ENCODE measurements at regions not wholly inside any gene's neighbourhood (a gene's known extent, or its start where the extent isn't known, plus 50 kb on each side); places are given as distances from the start of the nearest gene placed in this dataset.
"Not testable (repeated sequence)": the region's sequence is repeated elsewhere in the genome, so short reads cannot be mapped to it uniquely, and the experiment has no call there.

GRCh38 chr2:128596396-128597120 lies 277.9 kb upstream of the HS6ST1 start:
- no peak for DNase-seq (ENCODE audit: low read depth)

- DNase-seq (ENCODE audit: low read depth), result no peak
Observed at GRCh38 chr2:128597121-128597762, 278.6 kb upstream of the HS6ST1 start.

GRCh38 chr2:128598260-128598659 lies 279.6 kb upstream of the HS6ST1 start:
- not testable (repeated sequence) for DNase-seq (ENCODE audit: low read depth)

GRCh38 chr2:128598862-128599441 lies 280.3 kb upstream of the HS6ST1 start:
- no peak for DNase-seq (ENCODE audit: low read depth)

GRCh38 chr2:128599700-128600099 lies 281.0 kb upstream of the HS6ST1 start:
- DNase-seq (ENCODE audit: low read depth), result no peak

DNA sequence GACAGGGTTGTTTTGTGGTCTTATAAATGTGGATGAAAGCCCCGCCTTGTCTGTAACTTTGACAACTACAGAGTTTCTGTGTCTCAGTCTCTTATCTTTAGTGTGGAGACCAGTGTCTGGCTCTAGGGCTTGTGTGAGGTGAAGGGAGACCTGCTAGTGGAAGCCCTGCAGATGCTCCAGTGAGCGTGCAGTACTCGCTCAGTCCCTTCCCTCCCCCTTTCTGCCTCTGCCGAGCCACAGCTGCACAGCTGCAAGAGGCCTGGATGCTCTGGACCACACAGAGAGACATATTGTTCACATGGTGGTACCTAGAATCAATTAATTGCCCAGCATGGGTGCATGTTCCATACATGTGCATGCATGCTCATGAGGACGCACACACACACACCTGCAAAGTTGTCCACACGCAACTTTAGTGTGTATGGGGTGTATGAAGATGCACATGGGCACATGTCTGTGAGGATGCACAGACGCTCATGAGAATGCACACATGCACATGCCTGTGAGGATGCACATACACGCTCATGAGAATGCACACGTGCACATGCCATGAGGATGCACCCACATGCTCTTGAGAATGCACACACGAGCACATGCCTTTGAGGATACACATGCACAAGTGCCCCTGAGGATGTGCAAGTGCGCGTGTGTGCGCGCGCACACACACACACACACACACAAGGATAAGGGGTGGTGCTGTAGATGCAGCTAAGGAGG lies 282.1 kb upstream of the HS6ST1 start:
- no peak for DNase-seq (ENCODE audit: low read depth)

DNA sequence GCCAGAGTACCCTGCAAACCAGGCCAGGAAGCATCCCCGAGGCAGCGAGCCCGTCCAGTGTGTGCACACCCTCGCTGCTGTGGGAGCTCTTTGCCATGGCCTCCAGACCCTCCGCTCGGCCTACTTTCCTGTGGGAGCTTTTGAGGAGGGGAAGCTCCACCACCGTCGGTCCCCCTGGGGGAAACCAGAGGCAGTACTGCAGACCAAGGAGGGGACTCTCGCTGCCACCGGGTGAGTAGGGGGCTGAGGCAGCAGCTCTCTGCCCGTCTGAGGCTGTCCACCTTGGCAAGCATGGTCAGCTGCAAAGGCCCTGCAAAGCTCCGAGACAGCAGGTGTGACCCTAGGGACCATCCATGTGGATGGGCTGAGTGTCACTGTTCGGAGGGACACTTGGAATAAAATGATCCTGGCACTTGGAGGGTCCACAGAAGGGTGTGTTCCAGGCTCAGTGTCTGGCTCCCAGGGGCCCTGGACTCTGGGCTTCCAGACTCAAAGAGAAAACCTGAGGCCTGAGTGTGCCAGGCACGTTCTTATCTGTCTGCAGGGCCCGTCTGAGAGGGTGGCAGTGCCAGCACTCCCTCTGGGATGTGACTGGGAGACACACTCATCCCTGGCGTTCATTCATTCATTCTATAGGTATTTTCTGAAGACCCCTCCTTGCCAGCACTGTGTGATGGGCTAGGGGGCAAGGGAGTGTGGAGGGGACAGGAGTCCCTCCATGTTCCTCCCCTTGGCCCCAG lies 282.8 kb upstream of the HS6ST1 start:
- no peak for DNase-seq (ENCODE audit: low read depth)

DNA sequence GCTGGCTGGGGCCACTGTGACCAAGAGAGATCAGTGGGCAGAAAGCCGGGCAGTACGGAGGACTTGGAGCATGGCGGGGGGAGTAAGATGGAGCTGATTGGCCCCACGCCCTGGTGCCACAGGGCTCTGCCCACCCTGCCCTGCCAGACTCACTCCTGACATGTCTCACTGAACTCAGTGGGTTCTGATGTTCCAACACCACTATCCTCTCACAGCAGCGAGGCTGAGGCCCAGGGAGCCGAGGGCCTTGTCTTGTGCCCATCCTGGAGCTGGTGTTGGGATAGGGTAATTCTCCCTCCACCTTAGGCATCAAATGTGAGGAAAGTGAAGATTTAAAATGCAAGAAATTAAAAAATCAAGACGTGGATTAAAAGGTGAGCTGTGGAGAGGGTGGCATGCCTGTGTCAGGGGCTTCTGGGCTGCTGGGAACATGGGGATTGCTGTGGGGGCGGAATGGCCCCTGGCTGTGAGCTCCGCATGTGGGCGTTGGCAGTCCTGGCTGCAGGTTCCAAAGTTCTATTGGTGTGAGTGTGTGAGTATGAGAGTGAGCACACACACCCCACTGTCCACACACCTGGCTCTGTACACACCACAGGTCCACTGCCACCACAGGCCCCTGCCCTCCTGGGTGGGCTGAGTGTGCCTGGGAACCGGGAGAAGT lies 283.5 kb upstream of the HS6ST1 start:
- no peak for DNase-seq (ENCODE audit: low read depth)

GRCh38 chr2:128602699-128603101 lies 284.0 kb upstream of the HS6ST1 start:
- DNase-seq (ENCODE audit: low read depth), result no peak

DNA sequence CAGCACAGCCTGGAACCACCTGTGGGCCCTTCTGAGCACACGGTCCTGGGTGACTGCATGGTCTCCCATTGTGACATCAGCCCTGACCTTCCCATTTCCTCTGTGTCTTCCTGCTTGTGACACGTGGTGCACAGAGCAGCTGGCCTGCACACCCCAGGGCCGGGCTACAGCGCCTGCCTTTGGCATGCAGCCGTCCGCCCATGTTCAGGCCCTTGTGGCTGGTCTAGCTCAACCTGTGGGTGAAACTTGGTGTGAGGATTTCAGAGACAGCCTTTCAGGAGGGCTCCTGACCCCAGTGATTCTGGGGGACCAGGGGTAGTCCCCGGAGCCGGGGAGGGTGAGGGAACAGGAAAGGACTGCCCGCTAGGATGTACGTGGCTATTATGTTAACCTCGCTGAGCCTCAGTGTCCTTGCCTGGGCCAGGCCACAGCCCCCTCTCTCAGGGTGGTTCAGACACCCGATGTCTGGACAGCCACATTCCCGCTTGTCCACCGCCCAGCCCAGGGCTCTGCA lies 284.8 kb upstream of the HS6ST1 start:
- DNase-seq (ENCODE audit: low read depth), result no peak

DNA sequence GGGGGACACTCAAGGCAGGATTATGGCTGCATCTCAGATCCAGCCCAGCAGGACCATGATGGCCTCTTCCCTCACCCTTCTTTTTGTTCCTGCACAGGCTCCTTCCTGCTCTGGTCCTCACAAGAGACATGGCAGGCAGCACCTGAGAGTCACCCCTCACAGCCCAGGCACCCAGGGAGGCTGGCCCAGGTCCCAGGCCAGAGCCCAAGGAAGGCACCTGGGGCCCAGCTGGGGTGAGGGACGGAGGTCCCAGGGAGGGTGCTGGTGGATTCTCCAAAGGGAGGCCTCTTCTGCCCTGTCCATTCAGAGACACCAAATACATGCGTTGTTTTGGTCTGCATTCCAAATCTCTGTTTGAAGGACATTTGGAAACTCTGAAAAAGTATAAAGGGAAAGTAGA lies 285.4 kb upstream of the HS6ST1 start:
- DNase-seq (ENCODE audit: low read depth), result no peak

DNA sequence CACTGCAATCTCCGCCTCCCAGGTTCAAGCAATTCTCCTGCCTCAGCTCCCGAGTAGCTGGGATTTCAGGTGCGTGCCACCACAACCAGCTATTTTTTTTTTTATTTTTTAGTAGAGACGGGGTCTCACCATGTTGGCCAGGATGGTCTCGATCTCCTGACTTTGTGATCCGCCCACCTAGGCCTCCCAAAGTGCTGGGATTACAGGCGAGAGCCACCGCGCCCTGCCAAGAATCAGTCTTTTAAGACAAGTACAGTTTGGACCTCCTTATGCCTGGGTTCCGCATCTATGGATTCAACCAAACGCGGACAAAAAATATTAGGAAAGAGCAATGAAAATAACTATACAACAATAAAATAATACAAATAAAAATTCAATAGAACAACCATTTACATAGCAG lies 285.9 kb upstream of the HS6ST1 start:
- DNase-seq (ENCODE audit: low read depth), result not testable (repeated sequence)

- DNase-seq (ENCODE audit: low read depth), result no peak
Observed at GRCh38 chr2:128605421-128605820, 286.8 kb upstream of the HS6ST1 start.

GRCh38 chr2:128605931-128606330 lies 287.3 kb upstream of the HS6ST1 start:
- no peak for DNase-seq (ENCODE audit: low read depth)

DNA sequence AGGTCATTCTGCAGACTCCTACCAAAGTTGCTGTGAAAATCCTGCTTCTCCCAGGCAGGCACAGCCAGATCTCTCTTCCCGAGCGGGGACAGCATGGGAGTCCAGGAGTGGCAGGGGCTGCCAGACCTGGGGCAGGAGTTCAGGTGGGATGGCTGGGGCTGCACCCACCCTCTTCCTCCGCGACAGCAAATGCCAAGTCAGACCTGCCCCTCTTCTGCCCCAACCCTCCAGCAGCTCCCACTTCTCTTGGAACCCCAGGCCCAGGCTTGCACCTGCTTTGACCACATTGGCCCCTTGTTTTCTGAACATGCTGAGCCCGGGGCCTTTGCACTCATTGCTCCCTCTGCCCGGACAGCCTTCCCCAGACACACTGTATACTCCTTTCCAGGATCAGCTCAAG lies 288.2 kb upstream of the HS6ST1 start:
- DNase-seq (ENCODE audit: low read depth), result no peak

GRCh38 chr2:128607440-128607839 lies 288.8 kb upstream of the HS6ST1 start:
- no peak for DNase-seq (ENCODE audit: low read depth)

DNA sequence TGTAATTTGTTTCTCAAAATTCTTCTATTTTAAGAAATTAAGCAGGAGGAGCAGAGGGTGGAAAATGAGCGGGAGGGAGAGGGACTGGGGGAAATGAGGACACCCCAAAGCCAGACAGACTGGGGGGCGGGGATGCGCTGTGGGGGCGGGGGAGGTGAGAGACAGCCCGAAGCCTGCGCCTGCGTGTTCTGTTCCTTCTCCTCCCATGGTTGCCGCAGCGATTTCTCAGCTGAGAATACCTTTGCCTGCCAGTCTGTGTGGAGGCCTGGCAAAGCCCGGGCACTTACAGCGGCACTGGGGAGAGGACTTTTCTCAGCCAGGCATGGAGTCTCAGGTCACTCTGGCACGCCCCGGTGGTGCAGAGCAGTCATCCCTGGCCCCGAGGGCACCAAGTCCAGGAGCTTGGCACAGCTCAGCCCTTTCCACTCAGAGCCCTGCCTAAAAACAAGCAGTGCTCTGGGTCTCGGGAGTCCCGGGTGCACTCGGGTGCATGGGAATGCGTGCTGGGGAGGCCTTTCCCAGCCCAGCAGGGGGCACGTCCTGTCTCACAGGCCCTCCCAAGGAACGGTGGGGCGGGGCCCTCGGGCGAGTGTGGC lies 289.3 kb upstream of the HS6ST1 start:
- DNase-seq (ENCODE audit: low read depth), result no peak

DNA sequence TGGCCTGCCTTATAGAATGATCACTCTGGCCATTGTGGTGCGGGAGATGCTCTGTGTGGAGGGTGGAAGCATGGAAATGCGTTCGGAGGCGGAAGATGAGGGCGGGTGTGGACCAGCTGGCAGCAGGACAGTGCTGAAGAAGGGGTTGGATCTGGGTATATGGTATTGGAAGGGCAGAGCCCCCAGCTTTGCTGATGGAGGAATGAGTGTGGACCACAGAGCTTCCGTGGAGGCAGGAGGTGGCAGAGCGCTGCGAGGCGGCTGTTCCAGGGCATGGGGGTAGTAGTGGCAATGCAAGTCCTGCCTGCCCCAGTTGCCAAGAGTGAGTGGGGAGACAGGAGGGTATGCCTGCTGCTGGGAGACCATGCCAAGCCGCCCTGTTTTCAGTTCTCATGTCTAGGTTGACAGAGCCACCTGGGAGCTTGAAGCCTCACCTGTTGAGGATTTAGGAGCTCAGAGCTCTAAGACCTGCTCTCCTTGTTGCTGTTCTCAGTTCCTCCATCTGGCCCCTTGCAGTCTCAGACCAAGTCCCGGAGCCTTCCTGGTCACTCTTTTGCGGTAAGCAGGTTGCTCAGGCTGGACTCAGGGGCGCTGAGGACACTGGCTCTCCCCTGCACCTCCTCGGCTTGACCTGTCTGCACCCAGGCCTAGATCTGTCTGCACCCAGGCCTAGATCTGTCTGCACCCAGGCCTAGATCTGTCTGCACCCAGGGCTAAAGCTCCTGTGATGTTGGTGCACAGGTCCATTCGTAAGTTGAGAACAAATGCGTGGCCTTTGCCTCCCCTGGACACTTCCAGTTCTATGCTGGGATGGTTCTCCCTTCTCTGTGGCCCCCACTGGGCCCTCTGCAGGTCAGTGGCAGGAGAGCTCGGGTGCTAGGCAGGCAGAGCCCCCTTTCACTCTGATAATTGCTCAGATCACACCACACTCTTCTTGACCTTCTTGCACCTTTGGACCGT lies 290.5 kb upstream of the HS6ST1 start:
- DNase-seq (ENCODE audit: low read depth), result no peak

DNA sequence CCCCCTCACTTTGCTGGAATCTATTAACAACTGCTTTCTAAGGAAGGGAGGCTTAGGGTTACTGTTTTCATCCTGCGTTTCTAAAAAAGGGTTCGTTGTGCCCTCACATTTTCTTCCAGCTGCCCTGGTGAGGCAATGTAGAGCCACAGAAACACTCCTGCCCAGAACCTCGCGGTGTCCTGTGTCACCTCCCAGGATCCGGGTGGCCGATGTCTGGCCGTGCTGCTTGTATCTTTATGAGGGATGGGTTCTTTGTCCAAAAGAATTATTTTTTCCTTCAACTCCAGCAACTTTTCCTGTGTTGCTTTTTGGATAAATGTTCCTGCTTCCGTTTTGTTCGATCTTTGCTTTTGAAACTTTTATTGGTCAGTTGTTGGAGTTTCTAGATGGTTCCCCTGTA lies 291.8 kb upstream of the HS6ST1 start:
- no peak for DNase-seq (ENCODE audit: low read depth)

Data from RPMI7951 (cell line).